Neural cell (in vitro differentiated cells): ENCODE measurements at regions not wholly inside any gene's neighbourhood (a gene's known extent, or its start where the extent isn't known, plus 50 kb on each side); places are given as distances from the start of the nearest gene placed in this dataset.

Source experiments
- H2AFZ ChIP-seq: fragments of 200-600, 300-800 bp; sonication (generic), shearing (Covaris generic); 2 replicates; pipeline ENCODE4 v1.6.0; 2014; ENCODE audit warnings: low read depth, mild to moderate bottlenecking, antibody characterized with exemption, low read length, moderate library complexity
- H3F3A ChIP-seq: fragments of 200-600 bp; shearing (Covaris generic); 2 replicates; pipeline ENCODE4 v1.6.1; 2016; ENCODE audit warnings: mild to moderate bottlenecking, moderate library complexity, mixed read lengths, antibody characterized with exemption, low read length; ENCODE audit not compliant: insufficient read depth, poor library complexity, severe bottlenecking
- H3K27ac ChIP-seq: fragments of 200-600, 300-800 bp; sonication (generic), shearing (Covaris generic); 2 replicates; pipeline ENCODE4 v1.5.1; 2014; ENCODE audit warnings: mild to moderate bottlenecking, low read length, moderate library complexity
- H3K27me3 ChIP-seq: fragments of 300-800, 200-600 bp; sonication (generic), shearing (Covaris generic); 2 replicates; pipeline ENCODE4 v1.6.0; 2014; ENCODE audit warnings: mild to moderate bottlenecking, low read depth, low read length, moderate library complexity; ENCODE audit not compliant: insufficient read depth
- H3K36me3 ChIP-seq: fragments of 300-800, 200-600 bp; sonication (generic), shearing (Covaris generic); 2 replicates; pipeline ENCODE4 v1.5.1; 2014; ENCODE audit warnings: mild to moderate bottlenecking, antibody characterized with exemption, low read length, moderate library complexity; ENCODE audit not compliant: insufficient read depth
- H3K4me2 ChIP-seq: fragments of 300-800, 200-600 bp; sonication (generic), shearing (Covaris generic); 2 replicates; pipeline ENCODE4 v1.6.0; 2014; ENCODE audit warnings: mild to moderate bottlenecking, low read length
- H3K4me3 ChIP-seq: fragments of 300-800, 200-600 bp; sonication (generic), shearing (Covaris generic); 2 replicates; pipeline ENCODE4 v1.5.1; 2014; ENCODE audit warnings: mild to moderate bottlenecking, low read length, moderate library complexity
- H3K79me2 ChIP-seq: fragments of 200-600 bp; shearing (Covaris generic); replicated peaks from 2 replicates; pipeline ENCODE4 v1.6.0; 2014; ENCODE audit warnings: mild to moderate bottlenecking, low read length, moderate library complexity; ENCODE audit not compliant: insufficient read depth
- H3K9ac ChIP-seq: fragments of 300-800, 200-600 bp; sonication (generic), shearing (Covaris generic); 2 replicates; pipeline ENCODE4 v1.6.1; 2016; ENCODE audit warnings: mild to moderate bottlenecking, low read length, mixed read lengths
- H3K9me2 ChIP-seq: fragments of 200-600 bp; shearing (Covaris generic); 2 replicates; pipeline ENCODE4 v1.6.1; 2016; ENCODE audit warnings: mild to moderate bottlenecking, low read length, mixed read lengths; ENCODE audit not compliant: insufficient read depth
- H3K9me3 ChIP-seq: fragments of 200-600, 300-800 bp; sonication (generic), shearing (Covaris generic); 2 replicates; pipeline ENCODE4 v1.6.1; 2016; ENCODE audit warnings: mild to moderate bottlenecking, mixed run types, low read length, moderate library complexity, mixed read lengths
- H4K20me1 ChIP-seq: fragments of 200-600 bp; shearing (Covaris generic); 2 replicates; pipeline ENCODE4 v1.6.1; 2016; ENCODE audit warnings: mild to moderate bottlenecking, mixed run types; ENCODE audit not compliant: insufficient read depth
- CTCF ChIP-seq: fragments of 450-650 bp; IDR thresholded peaks from 2 replicates; pipeline ENCODE4 v1.5.1; 2014; ENCODE audit warnings: antibody characterized with exemption, mild to moderate bottlenecking, moderate library complexity; ENCODE audit not compliant: poor library complexity, severe bottlenecking
- EP300 ChIP-seq: fragments of 450-650 bp; conservative IDR thresholded peaks from 2 replicates; pipeline ENCODE4 v1.6.1; 2014; ENCODE audit warnings: antibody characterized with exemption, mild to moderate bottlenecking, moderate library complexity; ENCODE audit not compliant: poor library complexity, severe bottlenecking
- EZH2 ChIP-seq: fragments of 200-600, 300-800 bp; shearing (Covaris generic), sonication (generic); IDR thresholded peaks from 2 replicates; pipeline ENCODE4 v1.6.1; 2014; ENCODE audit warnings: antibody characterized with exemption, low read length, borderline replicate concordance, mild to moderate bottlenecking; ENCODE audit not compliant: insufficient read depth, poor library complexity, severe bottlenecking
- MXI1 ChIP-seq: fragments of 450-650 bp; conservative IDR thresholded peaks from 2 replicates; pipeline ENCODE4 v1.6.1; 2014; ENCODE audit warnings: antibody characterized with exemption, mild to moderate bottlenecking; ENCODE audit not compliant: poor library complexity, severe bottlenecking
- POLR2AphosphoS5 ChIP-seq: IDR thresholded peaks from 2 replicates; pipeline ENCODE4 v1.6.1; 2012
- RAD21 ChIP-seq: fragments of 450-650 bp; conservative IDR thresholded peaks from 2 replicates; pipeline ENCODE4 v1.6.1; 2014; ENCODE audit warnings: antibody characterized with exemption, mild to moderate bottlenecking, moderate library complexity
- SMC3 ChIP-seq: fragments of 450-650 bp; conservative IDR thresholded peaks from 2 replicates; pipeline ENCODE4 v1.6.1; 2014; ENCODE audit warnings: antibody characterized with exemption, mild to moderate bottlenecking, moderate library complexity; ENCODE audit not compliant: poor library complexity
- TAF1 ChIP-seq: IDR thresholded peaks from 2 replicates; pipeline ENCODE4 v1.6.1; 2012; ENCODE audit warnings: low read depth
- TF ChIP-seq, protein P1 (sequence below): IDR thresholded peaks from 2 replicates; pipeline ENCODE4 v1.6.1; 2012; ENCODE audit warnings: borderline replicate concordance

DNA sequence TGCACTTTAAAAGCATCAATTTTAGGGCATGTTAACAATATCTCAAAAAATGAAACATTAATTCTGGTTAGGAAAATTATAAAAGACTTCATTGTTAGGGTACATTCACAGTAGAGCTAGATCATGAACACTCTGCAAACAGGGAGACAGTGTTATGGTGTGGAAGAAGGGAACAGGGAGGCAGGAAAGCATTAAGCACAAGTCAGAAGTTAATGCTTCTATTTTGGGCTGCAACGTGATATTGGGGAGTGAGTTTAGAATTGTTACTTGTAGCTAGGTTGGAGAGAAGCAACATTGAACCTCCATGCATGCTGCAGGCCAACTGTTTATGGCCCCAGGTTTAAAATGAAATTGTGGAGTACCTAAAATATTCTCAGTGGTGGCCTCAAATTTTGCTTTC lies 278.1 kb upstream of the NMUR2 start:
- Histone ChIP-seq H3K27me3 (no peaks in the 10 kb centered on the region), H3K36me3 (no peaks in the 10 kb centered on the region), H3K9me2 (no peaks in the 10 kb centered on the region), H4K20me1 (no peaks in the 10 kb centered on the region), H3K9ac (no peak overlapping the region), H3K79me2 (no peaks in the 10 kb centered on the region), H3K27ac (no peak overlapping the region), H3K4me3 (no peak overlapping the region), H3K4me2 (no peak overlapping the region), H3F3A (no peaks in the 10 kb centered on the region), H2AFZ (no peak overlapping the region), H3K9me3 (peaks cover 6% of the 10 kb centered on the region)
- TF ChIP-seq EZH2 (no peak), CTCF (no peak), MXI1 (no peak), RAD21 (no peak), POLR2AphosphoS5 (no peak), SMC3 (no peak), EP300 (no peak), TAF1 (no peak)
- TF ChIP-seq, protein P1, sequence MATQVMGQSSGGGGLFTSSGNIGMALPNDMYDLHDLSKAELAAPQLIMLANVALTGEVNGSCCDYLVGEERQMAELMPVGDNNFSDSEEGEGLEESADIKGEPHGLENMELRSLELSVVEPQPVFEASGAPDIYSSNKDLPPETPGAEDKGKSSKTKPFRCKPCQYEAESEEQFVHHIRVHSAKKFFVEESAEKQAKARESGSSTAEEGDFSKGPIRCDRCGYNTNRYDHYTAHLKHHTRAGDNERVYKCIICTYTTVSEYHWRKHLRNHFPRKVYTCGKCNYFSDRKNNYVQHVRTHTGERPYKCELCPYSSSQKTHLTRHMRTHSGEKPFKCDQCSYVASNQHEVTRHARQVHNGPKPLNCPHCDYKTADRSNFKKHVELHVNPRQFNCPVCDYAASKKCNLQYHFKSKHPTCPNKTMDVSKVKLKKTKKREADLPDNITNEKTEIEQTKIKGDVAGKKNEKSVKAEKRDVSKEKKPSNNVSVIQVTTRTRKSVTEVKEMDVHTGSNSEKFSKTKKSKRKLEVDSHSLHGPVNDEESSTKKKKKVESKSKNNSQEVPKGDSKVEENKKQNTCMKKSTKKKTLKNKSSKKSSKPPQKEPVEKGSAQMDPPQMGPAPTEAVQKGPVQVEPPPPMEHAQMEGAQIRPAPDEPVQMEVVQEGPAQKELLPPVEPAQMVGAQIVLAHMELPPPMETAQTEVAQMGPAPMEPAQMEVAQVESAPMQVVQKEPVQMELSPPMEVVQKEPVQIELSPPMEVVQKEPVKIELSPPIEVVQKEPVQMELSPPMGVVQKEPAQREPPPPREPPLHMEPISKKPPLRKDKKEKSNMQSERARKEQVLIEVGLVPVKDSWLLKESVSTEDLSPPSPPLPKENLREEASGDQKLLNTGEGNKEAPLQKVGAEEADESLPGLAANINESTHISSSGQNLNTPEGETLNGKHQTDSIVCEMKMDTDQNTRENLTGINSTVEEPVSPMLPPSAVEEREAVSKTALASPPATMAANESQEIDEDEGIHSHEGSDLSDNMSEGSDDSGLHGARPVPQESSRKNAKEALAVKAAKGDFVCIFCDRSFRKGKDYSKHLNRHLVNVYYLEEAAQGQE = no peak

DNA sequence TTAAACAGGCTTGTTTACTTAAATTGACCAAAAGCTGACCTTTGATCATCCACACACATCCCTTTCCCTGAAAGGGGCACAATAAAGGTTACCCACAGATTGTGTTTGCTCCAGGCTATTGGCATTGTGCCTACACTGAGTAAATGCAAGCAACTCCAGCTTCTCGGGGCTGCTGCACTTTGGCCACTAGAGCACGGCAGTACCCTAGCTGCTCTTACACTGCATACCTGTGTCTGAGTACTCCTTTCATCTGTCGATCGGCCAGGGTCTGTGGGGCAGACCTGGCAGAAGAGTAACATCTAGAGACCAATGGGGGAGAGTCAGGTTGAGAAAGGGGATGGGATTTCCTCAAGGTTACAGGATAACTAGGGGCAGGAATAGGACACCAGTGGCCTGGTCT lies 281.9 kb upstream of the NMUR2 start:
- H3K27ac ChIP-seq = no peak overlapping the region
- H3K27me3 ChIP-seq = no peaks in the 10 kb centered on the region
- H3F3A ChIP-seq = no peaks in the 10 kb centered on the region
- peaks cover 6% of the 10 kb centered on the region for H3K9me3 ChIP-seq
- no peaks in the 10 kb centered on the region for H3K36me3 ChIP-seq
- no peak overlapping the region for H3K4me2 ChIP-seq
- H3K4me3 ChIP-seq = no peak overlapping the region
- TF ChIP-seq EP300 (no peak), EZH2 (no peak), CTCF (no peak), POLR2AphosphoS5 (no peak), TAF1 (no peak), MXI1 (no peak), RAD21 (no peak)
- TF ChIP-seq, protein P1 = no peak
- no peaks in the 10 kb centered on the region for H3K9me2 ChIP-seq
- no peaks in the 10 kb centered on the region for H4K20me1 ChIP-seq
- H3K79me2 ChIP-seq = no peaks in the 10 kb centered on the region
- no peak overlapping the region for H3K9ac ChIP-seq
- no peak overlapping the region for H2AFZ ChIP-seq
